Right kidney (tissue), 1 donor: ENCODE measurements at regions not wholly inside any gene's neighbourhood (a gene's known extent, or its start where the extent isn't known, plus 50 kb on each side); places are given as distances from the start of the nearest gene placed in this dataset.
"Not testable (repeated sequence)": the region's sequence is repeated elsewhere in the genome, so short reads cannot be mapped to it uniquely, and the experiment has no call there.

Source experiments
- DNase-seq: peaks from one replicate; pipeline ENCODE4 v3.0.0-alpha.2; 2016

DNA sequence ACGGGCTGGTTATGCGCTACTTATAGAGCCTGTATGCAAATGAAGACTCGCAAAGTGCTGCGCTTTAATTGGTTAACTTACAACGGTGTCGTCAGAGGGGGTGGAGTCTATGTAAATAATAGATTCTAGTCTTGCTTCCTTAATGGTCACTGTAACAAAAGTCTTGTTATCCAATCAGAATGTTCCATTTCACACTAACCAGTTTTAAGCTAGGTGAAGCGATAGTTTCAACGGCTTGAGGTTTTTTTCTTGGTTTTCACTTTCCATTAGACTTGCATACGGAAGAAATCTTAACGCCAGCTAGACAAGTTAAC lies 66.9 kb downstream of the FAM72B start:
- not testable (repeated sequence) for DNase-seq

DNA sequence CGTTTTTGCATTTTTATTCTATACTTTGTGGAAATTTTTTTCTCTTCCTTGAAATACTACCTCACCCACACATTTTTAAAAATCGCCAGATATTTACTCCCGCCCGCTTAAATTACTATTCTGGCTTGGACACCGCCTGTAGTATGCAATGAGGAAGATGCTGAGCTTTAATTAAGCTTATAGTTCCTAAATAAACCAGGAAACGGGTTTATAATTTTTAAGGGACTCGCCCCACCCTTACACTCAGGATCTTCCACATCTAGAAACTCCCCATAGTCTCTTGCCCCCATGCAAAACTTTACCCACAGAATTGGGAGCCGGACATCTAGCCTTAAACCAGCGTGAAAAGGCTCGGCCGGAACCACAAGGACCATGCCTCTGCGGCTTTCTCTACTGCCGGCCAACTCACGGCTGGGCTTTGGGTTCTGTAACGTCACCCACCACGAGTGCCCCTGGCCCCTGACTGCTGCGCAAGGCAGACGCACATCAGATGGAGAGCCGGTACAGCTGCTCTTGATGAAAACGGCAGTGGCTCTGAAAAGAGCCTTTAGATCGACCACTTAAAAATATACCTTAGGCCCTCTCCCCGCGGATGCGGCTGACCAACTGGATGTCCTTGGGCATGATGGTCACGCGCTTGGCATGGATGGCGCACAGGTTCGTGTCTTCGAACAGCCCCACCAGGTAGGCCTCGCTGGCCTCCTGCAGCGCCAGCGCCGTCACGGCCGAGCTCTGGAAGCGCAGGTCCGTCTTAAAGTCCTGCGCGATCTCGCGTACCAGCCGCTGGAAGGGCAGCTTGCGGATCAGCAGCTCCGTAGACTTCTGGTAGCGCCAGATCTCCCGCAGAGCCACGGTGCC lies 66.3 kb downstream of the FAM72B start:
- DNase-seq = peak; percentile 62
